H1 (cell line): ENCODE measurements at regions not wholly inside any gene's neighbourhood (a gene's known extent, or its start where the extent isn't known, plus 50 kb on each side); places are given as distances from the start of the nearest gene placed in this dataset.

Experiments used
- CBX8 ChIP-seq: fragments of 300-800, 300-1000 bp; sonication (generic); IDR thresholded peaks from 2 replicates; pipeline ENCODE4 v1.7.1; 2016; ENCODE audit warnings: low read depth, low read length, borderline replicate concordance
- MAFK ChIP-seq: IDR thresholded peaks from 2 replicates; pipeline ENCODE4 v1.6.1; 2012; ENCODE audit warnings: low read depth, mild to moderate bottlenecking, improper control_type of control experiment, low read length
- TBP ChIP-seq: IDR thresholded peaks from 2 replicates; pipeline ENCODE4 v1.6.1; 2011; ENCODE audit warnings: low read depth, low read length, improper control_type of control experiment
- TF ChIP-seq, protein P1 (sequence below): IDR thresholded peaks from 2 replicates; pipeline ENCODE4 v1.6.1; 2011; ENCODE audit warnings: low read depth, mild to moderate bottlenecking, low read length; ENCODE audit not compliant: insufficient read depth
- TF ChIP-seq, protein P2 (sequence below), 3 experiments: IDR thresholded peaks; 1 replicate in 2 of 3; 2 replicates in 1 of 3; pipeline versions ENCODE4 v1.5.1 to v1.6.1; 2011; ENCODE audit warnings: low read length in 3 of 3, mild to moderate bottlenecking in 3 of 3, inconsistent platforms in 2 of 3, low read depth in 1 of 3, moderate library complexity in 1 of 3; ENCODE audit not compliant: insufficient read depth in 1 of 3; ENCODE audit errors: control extremely low read depth in 1 of 3

DNA sequence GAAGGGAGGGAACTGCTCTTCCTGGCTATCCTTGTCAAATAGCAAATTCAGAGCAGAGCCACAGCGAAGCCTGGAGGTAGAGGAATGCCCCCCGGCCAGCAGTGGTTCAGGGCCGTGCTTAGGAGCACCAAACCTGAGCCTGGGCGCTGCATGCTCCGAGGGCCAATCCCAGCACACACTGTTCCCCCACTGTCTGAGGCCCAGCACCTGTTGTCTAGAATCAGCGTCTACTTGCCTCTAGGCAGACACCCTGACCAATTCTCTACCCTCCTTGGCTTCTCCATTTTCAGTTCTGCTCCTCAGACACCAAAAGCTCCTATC lies 177.6 kb upstream of the PKDCC start (continued):
- TF ChIP-seq, protein P1, sequence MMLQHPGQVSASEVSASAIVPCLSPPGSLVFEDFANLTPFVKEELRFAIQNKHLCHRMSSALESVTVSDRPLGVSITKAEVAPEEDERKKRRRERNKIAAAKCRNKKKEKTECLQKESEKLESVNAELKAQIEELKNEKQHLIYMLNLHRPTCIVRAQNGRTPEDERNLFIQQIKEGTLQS: no peak
- TF ChIP-seq MAFK (no peak), TBP (no peak), CBX8 (no peak)
- TF ChIP-seq, protein P2, sequence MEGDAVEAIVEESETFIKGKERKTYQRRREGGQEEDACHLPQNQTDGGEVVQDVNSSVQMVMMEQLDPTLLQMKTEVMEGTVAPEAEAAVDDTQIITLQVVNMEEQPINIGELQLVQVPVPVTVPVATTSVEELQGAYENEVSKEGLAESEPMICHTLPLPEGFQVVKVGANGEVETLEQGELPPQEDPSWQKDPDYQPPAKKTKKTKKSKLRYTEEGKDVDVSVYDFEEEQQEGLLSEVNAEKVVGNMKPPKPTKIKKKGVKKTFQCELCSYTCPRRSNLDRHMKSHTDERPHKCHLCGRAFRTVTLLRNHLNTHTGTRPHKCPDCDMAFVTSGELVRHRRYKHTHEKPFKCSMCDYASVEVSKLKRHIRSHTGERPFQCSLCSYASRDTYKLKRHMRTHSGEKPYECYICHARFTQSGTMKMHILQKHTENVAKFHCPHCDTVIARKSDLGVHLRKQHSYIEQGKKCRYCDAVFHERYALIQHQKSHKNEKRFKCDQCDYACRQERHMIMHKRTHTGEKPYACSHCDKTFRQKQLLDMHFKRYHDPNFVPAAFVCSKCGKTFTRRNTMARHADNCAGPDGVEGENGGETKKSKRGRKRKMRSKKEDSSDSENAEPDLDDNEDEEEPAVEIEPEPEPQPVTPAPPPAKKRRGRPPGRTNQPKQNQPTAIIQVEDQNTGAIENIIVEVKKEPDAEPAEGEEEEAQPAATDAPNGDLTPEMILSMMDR (IDR thresholded peaks at IDR 0.05; ENCODE audit: control extremely low read depth in 1 of 3, insufficient read depth in 1 of 3, low read depth in 1 of 3, low read length in 3 of 3): no peak
